Naive thymus-derived CD4-positive, alpha-beta T cell (primary cell): ENCODE measurements at regions not wholly inside any gene's neighbourhood (a gene's known extent, or its start where the extent isn't known, plus 50 kb on each side); places are given as distances from the start of the nearest gene placed in this dataset.

Experiments used
- ATAC-seq: fragments of 150-1000 bp; cut with Tn5 transposase; 2 replicates; pipeline ENCODE4 v1.10.0; 2021; ENCODE audit warnings: mild to moderate bottlenecking, moderate library complexity
- CTCF ChIA-PET: fragments of 350-600 bp; sonication (Branson Sonifier 250); formaldehyde crosslinking; loops from one replicate; lab custom pipeline; 2021; ENCODE audit warnings: antibody characterized with exemption; lab: Charles Lee
- POLR2A ChIA-PET: fragments of 350-600 bp; sonication (Branson Sonifier 250); formaldehyde crosslinking; loops from one replicate; lab custom pipeline; 2021; ENCODE audit warnings: antibody characterized with exemption, inconsistent platforms; lab: Charles Lee
- DNase-seq, 9 donors: peaks; one replicate each; pipeline versions ENCODE4 v3.0.0 to v3.0.0-alpha.2; 2020 to 2022; ENCODE audit warnings: mixed read lengths in 1 of 9
- H3K27ac ChIP-seq: one replicate; pipeline ENCODE4 v1.7.0; 2013; ENCODE audit warnings: mild to moderate bottlenecking, low read depth, low read length, moderate library complexity
- H3K27me3 ChIP-seq, 2 donors: one replicate each; pipeline ENCODE4 v1.7.0; 2013; ENCODE audit warnings: low read length in 2 of 2, mild to moderate bottlenecking in 2 of 2, moderate library complexity in 2 of 2; ENCODE audit not compliant: control insufficient read depth in 2 of 2, insufficient read depth in 2 of 2
- H3K36me3 ChIP-seq, 3 experiments: 1 replicate in 2 of 3; 2 replicates in 1 of 3; pipeline ENCODE4 v1.7.0; 2013; ENCODE audit warnings: low read length in 3 of 3, mild to moderate bottlenecking in 3 of 3, moderate library complexity in 1 of 3; ENCODE audit not compliant: insufficient read depth in 3 of 3, control insufficient read depth in 2 of 3
- H3K4me1 ChIP-seq, 2 donors: one replicate each; pipeline ENCODE4 v1.7.0; 2013; ENCODE audit warnings: low read length in 2 of 2, mild to moderate bottlenecking in 2 of 2, moderate library complexity in 1 of 2; ENCODE audit not compliant: control insufficient read depth in 2 of 2, insufficient read depth in 2 of 2
- H3K4me3 ChIP-seq: 2 replicates; pipeline ENCODE4 v1.7.0; 2013; ENCODE audit warnings: mild to moderate bottlenecking, low read length
- H3K9me3 ChIP-seq, 3 experiments: 1 replicate in 2 of 3; 2 replicates in 1 of 3; pipeline ENCODE4 v1.7.0; 2013; ENCODE audit warnings: low read length in 3 of 3; ENCODE audit not compliant: control insufficient read depth in 2 of 3
- H3K27ac Mint-ChIP-seq, 9 donors: one replicate each; pipeline ENCODE4 v1.8.0; 2020 to 2022; ENCODE audit warnings: mixed read lengths in 9 of 9, mild to moderate bottlenecking in 8 of 9, moderate library complexity in 5 of 9, inconsistent platforms in 2 of 9
- H3K27me3 Mint-ChIP-seq, 5 donors: one replicate each; pipeline ENCODE4 v1.8.0; 2021 to 2022; ENCODE audit warnings: mixed read lengths in 5 of 5, mild to moderate bottlenecking in 1 of 5
- H3K36me3 Mint-ChIP-seq, 5 donors: one replicate each; pipeline ENCODE4 v1.8.0; 2020 to 2022; ENCODE audit warnings: mixed read lengths in 5 of 5, mild to moderate bottlenecking in 3 of 5, inconsistent platforms in 1 of 5
- H3K4me1 Mint-ChIP-seq, 7 donors: one replicate each; pipeline ENCODE4 v1.8.0; 2020 to 2022; ENCODE audit warnings: mixed read lengths in 7 of 7, mild to moderate bottlenecking in 3 of 7, inconsistent platforms in 1 of 7
- H3K4me3 Mint-ChIP-seq, 10 donors: one replicate each; pipeline ENCODE4 v1.8.0; 2020 to 2022; ENCODE audit warnings: mild to moderate bottlenecking in 10 of 10, mixed read lengths in 10 of 10, moderate library complexity in 6 of 10, inconsistent platforms in 2 of 10
- H3K9me3 Mint-ChIP-seq, 11 donors: one replicate each; pipeline ENCODE4 v1.8.0; 2020 to 2022; ENCODE audit warnings: mixed read lengths in 11 of 11, mild to moderate bottlenecking in 4 of 11, inconsistent platforms in 1 of 11, moderate library complexity in 1 of 11
- intact Hi-C, 2 donors: fragments of 100-400 bp; cut with micrococcal nuclease; formaldehyde crosslinking; loops; one replicate each; pipeline ENCODE4 v1.15.1; 2023

DNA sequence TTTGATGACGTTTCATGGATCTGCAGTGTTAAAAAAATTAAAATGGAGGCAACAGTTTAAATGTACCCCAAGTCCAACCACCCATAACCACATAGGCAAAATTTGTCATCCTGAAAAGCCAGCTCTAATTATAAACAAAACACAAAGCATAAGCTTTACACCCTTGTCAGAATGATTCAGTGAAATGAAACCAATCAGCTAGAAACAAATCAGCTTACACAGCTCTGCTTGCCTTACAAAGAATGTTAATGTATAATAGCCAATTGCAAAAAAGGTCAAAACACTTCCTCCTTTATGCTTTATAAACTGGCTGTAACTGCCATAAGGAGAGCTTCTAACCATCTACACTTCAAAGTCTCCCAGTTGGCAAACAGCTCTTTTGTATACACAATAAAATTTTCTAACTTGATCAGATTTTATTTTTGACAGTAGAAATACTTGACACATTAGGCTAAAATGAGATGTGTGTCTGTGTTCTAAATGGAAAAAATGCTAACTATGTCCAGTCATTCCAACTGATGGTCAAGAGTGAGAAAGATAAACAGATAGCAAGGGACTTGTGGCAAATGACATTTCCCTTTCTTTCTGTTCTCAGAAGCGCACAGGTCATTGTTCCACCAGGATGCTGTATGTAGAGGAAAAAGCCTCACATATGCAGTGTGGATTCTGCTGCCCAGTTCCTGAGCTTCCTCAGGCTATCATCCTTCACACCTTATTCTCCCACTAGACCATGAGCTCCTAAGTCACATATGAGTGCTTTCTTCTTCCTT, 344.3 kb upstream of the ID4 start:
- no peaks in the 10 kb centered on the region for H3K4me1 Mint-ChIP-seq
- no peak overlapping the region for H3K4me3 Mint-ChIP-seq
- Histone ChIP-seq H3K4me1 (no peaks in the 10 kb centered on the region), H3K36me3 (no peaks in the 10 kb centered on the region), H3K9me3 (no peaks in the 10 kb centered on the region), H3K4me3 (no peak overlapping the region), H3K27me3 (no peaks in the 10 kb centered on the region), H3K27ac (no peak overlapping the region)
- intact Hi-C loops = no loop called here
- DNase-seq (no peak), ATAC-seq (no peak)
- ChIA-PET POLR2A (no interaction called here), CTCF (no interaction called here)
- no peaks in the 10 kb centered on the region for H3K36me3 Mint-ChIP-seq
- no peak overlapping the region for H3K27ac Mint-ChIP-seq
- H3K27me3 Mint-ChIP-seq = no peaks in the 10 kb centered on the region
- peaks cover 0 to 10% (median 5%) of the 10 kb centered on the region in 11 donors for H3K9me3 Mint-ChIP-seq

DNA sequence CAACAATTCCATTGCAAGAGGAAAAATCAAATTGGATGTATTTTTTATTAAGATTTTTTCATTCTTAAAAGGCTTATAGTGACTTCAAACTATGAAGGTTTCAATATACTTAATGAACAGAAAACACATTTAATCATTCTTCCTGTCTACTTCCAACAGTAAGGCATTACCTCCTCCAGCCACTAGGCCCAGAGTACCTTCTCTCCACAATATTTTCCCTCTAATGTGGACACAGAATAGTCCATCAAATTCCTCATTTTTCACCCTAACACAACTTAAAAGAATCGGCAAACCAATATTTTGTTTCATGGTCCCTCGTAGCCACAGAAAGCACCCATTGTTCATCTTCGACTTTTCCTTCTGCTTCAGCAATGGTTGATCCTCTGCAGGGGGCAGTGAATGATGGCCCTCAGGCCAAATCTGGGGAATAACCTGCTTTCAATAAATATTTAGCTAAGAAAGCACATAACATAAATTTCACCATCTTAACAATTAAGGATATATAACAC, 335.4 kb upstream of the ID4 start:
- Histone ChIP-seq H3K4me1 (no peaks in the 10 kb centered on the region), H3K27me3 (no peaks in the 10 kb centered on the region), H3K36me3 (no peaks in the 10 kb centered on the region), H3K9me3 (no peaks in the 10 kb centered on the region), H3K4me3 (no peak overlapping the region), H3K27ac (no peak overlapping the region)
- H3K4me3 Mint-ChIP-seq = no peak overlapping the region
- no peaks in the 10 kb centered on the region for H3K4me1 Mint-ChIP-seq
- ChIA-PET POLR2A (no interaction called here), CTCF (no interaction called here)
- H3K27ac Mint-ChIP-seq = no peak overlapping the region
- ATAC-seq (no peak), DNase-seq (no peak)
- H3K27me3 Mint-ChIP-seq = no peaks in the 10 kb centered on the region
- H3K9me3 Mint-ChIP-seq = peaks cover 3 to 35% (median 15%) of the 10 kb centered on the region in 11 donors
- intact Hi-C loops = no loop called here
- no peaks in the 10 kb centered on the region for H3K36me3 Mint-ChIP-seq

DNA sequence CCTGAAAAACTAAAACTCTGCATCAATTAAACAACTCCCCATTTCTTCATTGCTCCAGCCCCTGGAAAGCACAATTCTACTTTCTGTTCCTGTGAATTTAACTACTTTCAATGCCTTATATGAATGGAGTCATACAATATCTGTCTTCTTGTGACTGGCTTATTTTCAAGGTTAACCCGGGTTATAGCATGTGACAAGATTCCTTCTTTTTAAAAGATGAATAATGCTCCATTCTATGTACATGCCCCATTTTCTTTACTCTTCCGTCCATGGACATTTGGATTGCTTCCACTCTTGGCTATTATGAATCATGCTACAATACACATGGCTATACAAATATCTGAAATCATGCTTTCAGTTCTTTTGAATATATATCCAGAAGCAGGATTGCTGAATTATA, 334.9 kb upstream of the ID4 start:
- DNase-seq (no peak), ATAC-seq (no peak)
- Mint-ChIP-seq H3K4me1 (no peaks in the 10 kb centered on the region), H3K4me3 (no peak overlapping the region), H3K9me3 (peaks cover 3 to 40% (median 18%) of the 10 kb centered on the region in 11 donors), H3K36me3 (peaks cover 0 to 5% (median 0%) of the 10 kb centered on the region in 5 donors), H3K27ac (no peak overlapping the region), H3K27me3 (no peaks in the 10 kb centered on the region)
- no peaks in the 10 kb centered on the region for H3K36me3 ChIP-seq
- no peak overlapping the region for H3K4me3 ChIP-seq
- H3K4me1 ChIP-seq = no peaks in the 10 kb centered on the region
- no peaks in the 10 kb centered on the region for H3K27me3 ChIP-seq
- H3K9me3 ChIP-seq = no peaks in the 10 kb centered on the region
- CTCF ChIA-PET = no interaction called here
- intact Hi-C loops = no loop called here
- H3K27ac ChIP-seq = no peak overlapping the region
- POLR2A ChIA-PET = no interaction called here

DNA sequence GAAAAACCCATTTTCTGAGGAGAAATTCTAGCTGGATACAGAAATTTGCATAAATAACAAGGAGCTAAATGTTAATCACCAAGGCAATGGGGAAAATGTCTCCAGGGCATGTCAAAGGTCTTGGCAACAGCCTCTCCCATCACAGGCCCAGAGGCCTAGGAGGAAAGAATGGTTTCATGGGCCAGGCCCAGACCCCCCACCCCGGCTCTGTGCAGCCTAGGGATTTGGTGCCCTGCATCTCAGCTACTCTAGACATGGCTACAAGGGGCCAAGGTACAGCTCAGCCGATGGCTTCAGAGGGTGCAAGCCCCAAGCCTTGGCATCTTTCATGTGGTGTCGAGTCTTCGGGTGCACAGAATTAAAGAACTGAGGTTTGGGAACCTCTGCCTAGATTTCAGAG, 321.2 kb upstream of the ID4 start:
- Mint-ChIP-seq H3K27ac (no peak overlapping the region), H3K27me3 (no peaks in the 10 kb centered on the region), H3K4me3 (no peak overlapping the region), H3K4me1 (no peaks in the 10 kb centered on the region), H3K36me3 (peaks cover 0 to 10% (median 0%) of the 10 kb centered on the region in 5 donors), H3K9me3 (peaks cover 12 to 39% (median 24%) of the 10 kb centered on the region in 11 donors)
- H3K36me3 ChIP-seq = no peaks in the 10 kb centered on the region
- no peak overlapping the region for H3K27ac ChIP-seq
- no peak for ATAC-seq
- ChIA-PET POLR2A (no interaction called here), CTCF (no interaction called here)
- peaks cover 0 to 21% (median 0%) of the 10 kb centered on the region in 3 experiments for H3K9me3 ChIP-seq
- intact Hi-C loops = no loop called here
- H3K4me3 ChIP-seq = no peak overlapping the region
- no peak for DNase-seq
- no peaks in the 10 kb centered on the region for H3K4me1 ChIP-seq
- no peaks in the 10 kb centered on the region for H3K27me3 ChIP-seq

DNA sequence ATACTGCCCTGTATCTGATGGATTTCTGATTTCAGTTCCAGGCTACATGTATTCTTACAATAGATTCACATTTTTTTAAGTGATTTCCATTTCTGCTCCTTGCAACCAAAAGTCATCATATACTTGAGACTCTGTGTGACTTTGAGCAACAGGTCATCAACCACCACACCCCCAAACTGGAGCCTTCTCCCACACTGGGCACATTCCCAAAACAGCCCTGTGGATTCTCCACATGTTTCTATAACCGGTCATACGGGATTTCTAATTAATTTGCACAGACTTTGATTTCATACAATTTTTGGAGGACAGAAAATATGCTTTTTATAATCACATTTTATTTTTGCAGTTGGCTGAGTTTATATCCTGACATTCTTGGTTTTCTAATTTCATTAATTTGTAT, 317.2 kb upstream of the ID4 start:
- Mint-ChIP-seq H3K4me1 (no peaks in the 10 kb centered on the region), H3K4me3 (no peak overlapping the region), H3K27me3 (no peaks in the 10 kb centered on the region), H3K9me3 (peaks cover 6 to 26% (median 16%) of the 10 kb centered on the region in 11 donors), H3K27ac (no peak overlapping the region), H3K36me3 (peaks cover 0 to 3% (median 0%) of the 10 kb centered on the region in 5 donors)
- peaks cover 0 to 7% (median 0%) of the 10 kb centered on the region in 3 experiments for H3K9me3 ChIP-seq
- H3K4me1 ChIP-seq = no peaks in the 10 kb centered on the region
- intact Hi-C loops = no loop called here
- ChIA-PET CTCF (no interaction called here), POLR2A (no interaction called here)
- no peaks in the 10 kb centered on the region for H3K27me3 ChIP-seq
- H3K36me3 ChIP-seq = no peaks in the 10 kb centered on the region
- H3K27ac ChIP-seq = no peak overlapping the region
- DNase-seq (no peak), ATAC-seq (no peak)
- no peak overlapping the region for H3K4me3 ChIP-seq

DNA sequence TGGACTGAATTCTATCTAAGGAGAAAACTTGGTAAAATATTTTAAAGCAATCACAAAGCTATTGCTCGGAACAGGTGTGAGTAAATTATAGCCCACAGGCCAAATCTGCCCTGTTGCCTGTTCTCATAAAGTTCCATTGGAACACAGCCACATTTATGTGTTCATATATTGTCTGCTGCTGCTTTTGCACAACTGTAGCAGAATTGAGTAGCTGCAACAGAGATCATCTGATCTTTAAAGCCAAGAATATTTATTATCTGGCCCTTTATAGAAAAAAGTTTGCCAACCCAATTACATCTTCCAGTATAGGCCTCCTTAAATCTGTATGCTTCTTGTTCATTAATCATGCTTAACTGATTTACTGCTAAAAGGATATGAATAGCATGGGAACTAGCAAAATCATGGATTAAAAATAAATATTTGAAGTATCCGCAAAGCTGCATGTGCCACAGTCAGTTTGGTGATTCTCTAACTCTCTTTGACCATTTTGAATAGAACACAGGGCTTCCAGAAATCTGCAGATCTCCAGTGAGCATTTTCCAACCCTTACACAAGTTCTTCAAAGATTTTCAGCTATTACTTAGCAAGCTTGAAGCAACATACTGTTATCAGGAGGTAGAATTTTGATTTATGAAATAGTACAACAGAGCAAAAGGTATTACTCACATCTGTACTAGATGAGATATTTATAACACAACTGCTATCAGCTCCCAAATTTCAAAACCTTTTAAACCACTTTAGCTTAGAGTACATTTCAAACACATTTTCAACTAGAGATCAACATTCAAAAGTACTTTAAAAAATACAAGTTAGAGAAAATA, 312.6 kb upstream of the ID4 start:
- POLR2A ChIA-PET = no interaction called here
- CTCF ChIA-PET = no interaction called here
- no peaks in the 10 kb centered on the region for H3K4me1 Mint-ChIP-seq

More for the DNA sequence above, 312.6 kb upstream of the ID4 start:
- DNase-seq (no peak), ATAC-seq (no peak)
- intact Hi-C loops = no loop called here
- no peaks in the 10 kb centered on the region for H3K36me3 Mint-ChIP-seq
- Histone ChIP-seq H3K4me1 (no peaks in the 10 kb centered on the region), H3K27me3 (no peaks in the 10 kb centered on the region), H3K4me3 (no peak overlapping the region), H3K36me3 (no peaks in the 10 kb centered on the region), H3K27ac (no peak overlapping the region), H3K9me3 (no peaks in the 10 kb centered on the region)
- H3K4me3 Mint-ChIP-seq = no peak overlapping the region
- H3K9me3 Mint-ChIP-seq = peaks cover 0 to 8% (median 2%) of the 10 kb centered on the region in 11 donors
- H3K27me3 Mint-ChIP-seq = no peaks in the 10 kb centered on the region
- no peak overlapping the region for H3K27ac Mint-ChIP-seq
